GM21526 (cell line): ENCODE measurements at regions not wholly inside any gene's neighbourhood (a gene's known extent, or its start where the extent isn't known, plus 50 kb on each side); places are given as distances from the start of the nearest gene placed in this dataset.

Experiments used
- ATAC-seq: cut with Tn5 transposase; IDR thresholded peaks from one replicate; pipeline ENCODE4 v1.9.1; 2021; ENCODE audit warnings: moderate library complexity; ENCODE audit not compliant: unreplicated experiment, low FRiP score

GRCh38 chr5:1708592-1709141, 91.0 kb downstream of the MRPL36 start:
- no peak for ATAC-seq

- no peak for ATAC-seq
These were observed 92.2 kb downstream of the MRPL36 start for GRCh38 chr5:1707467-1707866.

GRCh38 chr5:1706428-1706827, 93.2 kb downstream of the MRPL36 start:
- no peak for ATAC-seq

- no peak for ATAC-seq
These were observed 93.6 kb downstream of the MRPL36 start for GRCh38 chr5:1706021-1706420.

- ATAC-seq, result no peak
These were observed 95.0 kb downstream of the MRPL36 start for GRCh38 chr5:1704676-1705075.

GRCh38 chr5:1704266-1704665, 95.4 kb downstream of the MRPL36 start:
- no peak for ATAC-seq

- no peak for ATAC-seq
These were observed 96.1 kb downstream of the MRPL36 start for GRCh38 chr5:1703352-1704050.

DNA sequence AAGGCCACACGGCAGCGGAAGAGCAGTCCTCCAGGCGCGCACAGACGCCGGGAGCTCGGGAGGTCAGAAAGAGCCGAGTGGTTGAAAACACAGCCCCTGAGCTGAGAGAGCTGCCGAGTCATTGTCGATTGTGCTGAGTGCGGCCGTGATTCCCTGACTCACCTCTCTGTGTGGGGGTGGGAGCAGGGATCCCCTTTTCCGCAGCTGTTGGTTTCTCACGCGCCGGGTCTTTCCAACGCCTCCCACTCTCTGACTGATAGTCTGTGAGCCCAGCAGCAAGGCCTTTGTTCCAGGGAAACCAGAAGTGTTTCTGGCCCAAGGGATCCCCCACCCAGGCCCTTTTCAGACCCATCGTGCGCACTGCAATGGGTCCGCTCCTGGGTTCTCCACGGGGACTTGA, 97.3 kb downstream of the MRPL36 start:
- ATAC-seq, result no peak

GRCh38 chr5:1701884-1702283, 97.8 kb downstream of the MRPL36 start:
- ATAC-seq, result no peak

- no peak for ATAC-seq
These were observed 98.3 kb downstream of the MRPL36 start for GRCh38 chr5:1701216-1701864.

- no peak for ATAC-seq
These were observed 100.2 kb downstream of the MRPL36 start for GRCh38 chr5:1699394-1699793.

GRCh38 chr5:1698589-1699316, 100.9 kb downstream of the MRPL36 start:
- no peak for ATAC-seq

DNA sequence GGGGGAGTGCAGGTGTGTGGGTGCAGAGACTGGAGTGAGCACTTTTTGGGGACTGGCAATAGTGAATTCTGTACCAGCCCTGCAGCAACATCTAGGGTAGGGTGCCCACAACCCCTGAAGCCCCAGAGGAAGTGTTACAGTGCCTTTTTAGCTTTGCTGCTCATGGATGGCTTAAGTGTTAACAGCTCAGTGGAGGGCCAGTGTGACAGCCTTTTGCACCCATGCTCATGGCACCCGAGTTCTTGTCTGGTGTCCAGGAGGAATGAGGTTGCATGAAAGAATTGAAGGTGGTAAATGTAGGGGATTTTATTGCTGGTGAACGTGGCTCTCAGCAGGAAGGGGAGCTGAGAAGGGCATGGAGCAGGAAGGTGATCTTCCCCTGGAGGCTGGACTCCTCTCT, 107.3 kb downstream of the MRPL36 start:
- no peak for ATAC-seq

DNA sequence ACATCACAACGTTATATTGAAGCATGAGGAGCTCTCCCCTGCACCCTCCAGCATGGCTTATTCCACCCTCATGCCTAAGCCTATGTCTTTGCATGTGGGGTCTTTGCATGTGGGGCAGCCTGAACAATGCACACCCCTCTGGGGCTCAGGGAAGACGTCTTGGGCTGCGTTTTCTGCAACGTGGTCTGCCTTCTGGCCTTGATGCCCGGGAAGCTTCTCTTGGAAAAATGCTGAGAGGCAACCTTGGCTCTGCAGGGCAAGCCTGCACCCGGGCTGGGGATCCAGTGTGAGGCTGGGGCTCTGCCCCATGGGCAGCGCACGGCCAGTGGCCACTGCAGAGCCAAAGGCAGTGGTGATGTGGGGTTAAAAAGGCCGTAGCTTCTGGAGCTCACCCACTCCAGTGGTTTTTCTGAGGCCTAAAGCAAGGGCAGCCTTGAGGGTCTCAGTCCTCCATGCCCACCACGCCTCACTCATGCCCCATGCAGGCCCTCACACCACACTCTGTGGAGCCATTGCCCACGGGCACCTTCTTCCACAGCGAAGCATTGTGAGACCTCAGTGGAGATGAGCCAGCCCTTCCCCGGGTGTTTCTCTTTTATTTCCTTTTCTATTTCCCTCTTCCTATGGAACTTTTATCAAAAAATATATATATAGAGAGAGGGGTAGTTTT, 112.2 kb downstream of the MRPL36 start:
- ATAC-seq, result no peak

- no peak for ATAC-seq
These were observed 113.4 kb downstream of the MRPL36 start for GRCh38 chr5:1686016-1686802.

- no peak for ATAC-seq
These were observed 114.6 kb downstream of the MRPL36 start for GRCh38 chr5:1685066-1685465.

DNA sequence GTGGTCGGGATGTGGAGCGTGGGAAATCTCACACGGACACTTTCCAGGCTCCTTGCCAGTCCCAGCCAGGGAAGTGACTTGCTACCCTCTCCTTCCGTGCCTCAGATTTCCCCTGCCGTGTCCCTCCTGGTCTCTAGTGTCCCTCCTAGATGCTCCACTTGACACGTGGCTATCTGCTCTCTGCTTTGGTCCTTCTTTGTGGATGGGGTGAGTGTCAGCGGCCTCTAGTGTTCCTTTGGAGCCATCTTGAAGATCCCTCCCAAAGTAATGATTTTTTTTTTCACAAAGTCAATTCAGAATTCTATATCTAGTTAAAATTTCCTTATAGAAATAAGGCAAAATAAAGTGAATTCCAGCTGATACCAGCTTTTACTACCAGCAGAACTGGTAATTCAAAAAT, 117.7 kb downstream of the MRPL36 start:
- no peak for ATAC-seq

DNA sequence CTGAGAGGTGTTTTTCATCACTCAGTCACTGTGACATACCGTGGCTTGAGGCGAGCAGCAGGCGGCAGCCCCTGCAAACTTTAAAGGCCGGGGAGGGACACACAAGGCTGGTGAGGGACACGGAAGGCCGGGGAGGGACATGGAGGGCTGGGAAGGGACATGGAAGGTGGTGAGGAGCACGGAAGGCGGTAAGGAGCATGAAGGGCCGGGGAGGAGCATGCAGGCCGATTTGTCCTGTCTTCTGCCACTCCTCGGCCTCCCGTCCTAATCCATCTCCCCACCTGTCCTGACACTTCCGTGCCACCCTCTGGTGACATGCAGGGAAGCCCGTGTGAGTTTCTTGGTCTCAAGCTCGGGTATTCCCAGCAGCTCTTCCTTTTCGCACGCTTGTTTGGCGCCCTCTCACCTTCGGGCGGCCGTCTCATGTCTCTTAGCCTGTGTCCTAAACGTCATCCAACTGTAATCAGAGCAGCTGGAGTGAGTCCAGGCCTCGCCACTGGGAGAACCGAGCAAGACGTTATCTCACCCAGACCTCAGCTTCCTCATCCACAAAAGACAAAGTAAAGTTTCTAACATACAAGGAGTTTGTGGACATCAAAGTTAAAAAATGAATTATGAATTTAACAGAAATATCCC, 126.5 kb downstream of the MRPL36 start:
- no peak for ATAC-seq

GRCh38 chr5:1672396-1672795, 127.2 kb downstream of the MRPL36 start:
- no peak for ATAC-seq

DNA sequence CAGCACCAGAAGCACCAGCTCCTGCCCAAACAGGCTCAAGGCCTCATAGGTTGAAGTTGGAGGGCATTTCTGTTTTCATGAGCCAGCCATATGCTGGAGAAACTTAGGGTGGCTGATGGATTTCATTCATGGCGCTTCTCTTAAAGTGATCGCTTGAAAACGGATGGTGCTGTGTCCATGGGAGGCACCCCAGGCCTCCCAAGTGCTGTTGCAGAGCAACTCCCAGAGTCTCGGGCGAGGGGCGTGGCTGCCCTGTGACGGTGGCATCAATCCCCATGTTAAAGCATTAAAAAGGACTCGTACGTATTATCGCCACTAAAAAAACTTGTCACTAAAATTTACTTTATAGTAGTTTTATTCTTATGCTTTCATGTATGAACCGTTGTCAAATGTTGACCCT, 128.3 kb downstream of the MRPL36 start:
- no peak for ATAC-seq
